ENCODE measurements at regions not wholly inside any gene's neighbourhood (a gene's known extent, or its start where the extent isn't known, plus 50 kb on each side); places are given as distances from the start of the nearest gene placed in this dataset.

DNA sequence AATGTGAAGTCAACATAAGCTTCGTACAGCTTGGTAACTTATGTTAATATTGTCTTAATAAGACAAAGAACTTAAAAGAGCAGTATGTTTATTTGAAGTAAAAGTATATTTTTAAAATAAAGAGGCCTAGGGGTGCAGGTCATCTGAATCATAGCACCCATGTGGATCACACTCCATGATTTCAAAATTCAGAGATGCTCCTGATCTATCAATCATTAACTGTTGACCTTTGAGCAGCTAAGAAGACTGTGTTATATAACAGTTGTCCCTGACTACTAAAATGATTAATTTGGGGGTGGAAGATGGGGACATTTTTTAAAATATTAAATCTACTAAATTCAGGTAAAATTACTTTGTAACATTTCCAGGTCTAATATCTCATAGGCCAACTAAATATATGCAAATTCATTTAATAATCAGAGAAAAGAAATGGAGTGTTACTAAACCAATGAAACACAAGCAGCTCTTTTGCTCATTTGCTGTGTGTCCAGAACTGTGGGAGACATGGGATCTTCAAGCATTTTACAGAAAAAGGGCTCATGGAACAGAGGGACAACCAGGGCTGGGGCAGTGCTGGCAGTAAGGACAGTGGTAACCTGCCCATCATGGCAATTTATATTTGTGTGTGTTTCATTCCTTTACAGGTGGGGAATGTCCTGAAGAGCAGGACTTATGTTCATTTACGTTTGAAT lies 120.7 kb upstream of the PCED1B start:
- no peak for TF ChIP-seq HDGF (IDR thresholded peaks at IDR 0.05; ENCODE audit: borderline replicate concordance)
- no peak for TF ChIP-seq SP1 (IDR thresholded peaks at IDR 0.05)
- no peak for TF ChIP-seq NFRKB (IDR thresholded peaks at IDR 0.05)
- no peak for TF ChIP-seq FOXK2 (IDR thresholded peaks at IDR 0.05)
- TF ChIP-seq FOXM1 (IDR thresholded peaks at IDR 0.05; ENCODE audit: borderline replicate concordance), result no peak
- TF ChIP-seq, protein P1, sequence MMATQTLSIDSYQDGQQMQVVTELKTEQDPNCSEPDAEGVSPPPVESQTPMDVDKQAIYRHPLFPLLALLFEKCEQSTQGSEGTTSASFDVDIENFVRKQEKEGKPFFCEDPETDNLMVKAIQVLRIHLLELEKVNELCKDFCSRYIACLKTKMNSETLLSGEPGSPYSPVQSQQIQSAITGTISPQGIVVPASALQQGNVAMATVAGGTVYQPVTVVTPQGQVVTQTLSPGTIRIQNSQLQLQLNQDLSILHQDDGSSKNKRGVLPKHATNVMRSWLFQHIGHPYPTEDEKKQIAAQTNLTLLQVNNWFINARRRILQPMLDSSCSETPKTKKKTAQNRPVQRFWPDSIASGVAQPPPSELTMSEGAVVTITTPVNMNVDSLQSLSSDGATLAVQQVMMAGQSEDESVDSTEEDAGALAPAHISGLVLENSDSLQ (IDR thresholded peaks at IDR 0.05), result no peak
- TF ChIP-seq L3MBTL2 (conservative IDR thresholded peaks at IDR 0.05), result no peak

All from HEK293T (cell line).